K562 (cell line): ENCODE measurements at regions not wholly inside any gene's neighbourhood (a gene's known extent, or its start where the extent isn't known, plus 50 kb on each side); places are given as distances from the start of the nearest gene placed in this dataset.
A peak's percentile ranks its signal among the peaks of the same experiment; 100 is the strongest.

ENCODE experiments used
- ELF1 ChIP-seq: fragments of 200-800 bp; sonication (Bioruptor generic); IDR thresholded peaks from 2 replicates; pipeline ENCODE4 v1.6.1; 2016; ENCODE audit warnings: missing genetic modification characterization, missing compliant biosample characterization
- JUN ChIP-seq, 2 experiments: sonication (generic) in 1 of 2; formaldehyde crosslinking in 1 of 2; IDR thresholded peaks; 2 replicates each; pipeline versions ENCODE4 v1.6.1 to v1.8.0; 2012 to 2022; ENCODE audit warnings: borderline replicate concordance in 2 of 2, mild to moderate bottlenecking in 2 of 2, improper control_type of control experiment in 1 of 2, low read depth in 1 of 2, low read length in 1 of 2, missing genetic modification reagents in 1 of 2
- NELFE ChIP-seq: IDR thresholded peaks from 2 replicates; pipeline ENCODE4 v1.6.1; 2011; ENCODE audit warnings: mild to moderate bottlenecking; ENCODE audit not compliant: insufficient read depth, insufficient read length
- POLR2A ChIP-seq: fragments of 450-650 bp; conservative IDR thresholded peaks from 2 replicates; pipeline ENCODE4 v1.6.1; 2016
- POLR2AphosphoS2 ChIP-seq: IDR thresholded peaks from 2 replicates; pipeline ENCODE4 v1.6.1; 2012; ENCODE audit warnings: low read length, improper control_type of control experiment
- RAD21 ChIP-seq, 2 experiments: fragments of 250-450 bp in 1 of 2; fragments of 450-650 bp in 1 of 2; sonication (Bioruptor Pico) in 1 of 2; formaldehyde crosslinking in 1 of 2; IDR thresholded peaks in 1 of 2; conservative IDR thresholded peaks in 1 of 2; 2 replicates each; pipeline versions ENCODE4 v1.4.0 to v1.8.0; 2020 to 2022; ENCODE audit warnings: mild to moderate bottlenecking in 2 of 2, moderate library complexity in 1 of 2
- ZNF253 ChIP-seq: fragments of 250-450 bp; sonication (Bioruptor Pico); conservative IDR thresholded peaks from 2 replicates; pipeline ENCODE4 v1.6.1; 2021; ENCODE audit warnings: mild to moderate bottlenecking
- ZNF395 ChIP-seq: fragments of 200-800 bp; sonication (Bioruptor generic); IDR thresholded peaks from 2 replicates; pipeline ENCODE4 v1.6.1; 2017; ENCODE audit warnings: missing genetic modification characterization, missing compliant biosample characterization
- ZNF431 ChIP-seq: sonication (generic); formaldehyde crosslinking; IDR thresholded peaks from 2 replicates; pipeline ENCODE4 v1.8.0; 2022; ENCODE audit warnings: mild to moderate bottlenecking, missing genetic modification reagents

- TF ChIP-seq ZNF431 (CRISPR knock-in tag) (no peak), ZNF253 (no peak), RAD21 (CRISPR knock-in tag; conservative IDR thresholded peaks at IDR 0.05 in 1 of 2, IDR thresholded peaks at IDR 0.05 in 1 of 2) (peak; percentile 52 to 59), POLR2A (no peak), ZNF395 (CRISPR knock-in tag) (no peak), POLR2AphosphoS2 (no peak), JUN (IDR thresholded peaks at IDR 0.05; ENCODE audit: borderline replicate concordance, low read depth, low read length) (no peak), JUN (CRISPR knock-in tag; IDR thresholded peaks at IDR 0.05; ENCODE audit: borderline replicate concordance) (no peak), ELF1 (tag) (no peak), NELFE (no peak)
These were observed 206.9 kb downstream of the IBTK start for GRCh38 chr6:82040405-82041221.
